ENCODE measurements at regions not wholly inside any gene's neighbourhood (a gene's known extent, or its start where the extent isn't known, plus 50 kb on each side); places are given as distances from the start of the nearest gene placed in this dataset.

- Histone ChIP-seq H3F3A (ENCODE audit: insufficient read depth, low read length, poor library complexity, severe bottlenecking) (no peaks in the 10 kb centered on the region), H2AFZ (ENCODE audit: low read depth, low read length) (no peak overlapping the region), H3K4me3 (ENCODE audit: low read length) (no peak overlapping the region), H3K27ac (ENCODE audit: low read length) (no peak overlapping the region), H3K79me2 (replicated peaks; ENCODE audit: insufficient read depth, low read length) (no peaks in the 10 kb centered on the region), H3K36me3 (ENCODE audit: insufficient read depth, low read length) (no peaks in the 10 kb centered on the region), H3K4me2 (ENCODE audit: low read length) (no peak overlapping the region), H3K27me3 (ENCODE audit: insufficient read depth, low read depth, low read length) (no peaks in the 10 kb centered on the region), H3K9me2 (ENCODE audit: insufficient read depth, low read length) (no peaks in the 10 kb centered on the region), H4K20me1 (ENCODE audit: insufficient read depth) (no peaks in the 10 kb centered on the region), H3K9ac (ENCODE audit: low read length) (no peak overlapping the region), H3K9me3 (ENCODE audit: low read length) (no peaks in the 10 kb centered on the region)
- TF ChIP-seq CTCF (IDR thresholded peaks at IDR 0.05; ENCODE audit: poor library complexity, severe bottlenecking) (no peak), MXI1 (conservative IDR thresholded peaks at IDR 0.05; ENCODE audit: poor library complexity, severe bottlenecking) (no peak), SMC3 (conservative IDR thresholded peaks at IDR 0.05; ENCODE audit: poor library complexity) (no peak), RAD21 (conservative IDR thresholded peaks at IDR 0.05) (no peak)
Observed at GRCh38 chr11:103585911-103586310, 450.5 kb upstream of the DDI1 start.

- no peaks in the 10 kb centered on the region for H4K20me1 ChIP-seq (ENCODE audit: insufficient read depth)
- H3K9ac ChIP-seq (ENCODE audit: low read length), result no peak overlapping the region
- no peak overlapping the region for H3K4me3 ChIP-seq (ENCODE audit: low read length)
- H3K4me2 ChIP-seq (ENCODE audit: low read length), result no peak overlapping the region
- no peaks in the 10 kb centered on the region for H3K9me3 ChIP-seq (ENCODE audit: low read length)
- H3K27ac ChIP-seq (ENCODE audit: low read length), result no peak overlapping the region
- no peaks in the 10 kb centered on the region for H3K36me3 ChIP-seq (ENCODE audit: insufficient read depth, low read length)
- no peak overlapping the region for H2AFZ ChIP-seq (ENCODE audit: low read depth, low read length)
- H3K27me3 ChIP-seq (ENCODE audit: insufficient read depth, low read depth, low read length), result no peaks in the 10 kb centered on the region
- H3K9me2 ChIP-seq (ENCODE audit: insufficient read depth, low read length), result no peaks in the 10 kb centered on the region
- no peaks in the 10 kb centered on the region for H3K79me2 ChIP-seq (replicated peaks; ENCODE audit: insufficient read depth, low read length)
- TF ChIP-seq SMC3 (conservative IDR thresholded peaks at IDR 0.05; ENCODE audit: poor library complexity), result no peak
- no peak for TF ChIP-seq CTCF (IDR thresholded peaks at IDR 0.05; ENCODE audit: poor library complexity, severe bottlenecking)
- TF ChIP-seq REST (IDR thresholded peaks at IDR 0.05; ENCODE audit: borderline replicate concordance), result no peak
- TF ChIP-seq POLR2AphosphoS5 (IDR thresholded peaks at IDR 0.05), result no peak
- TF ChIP-seq MXI1 (conservative IDR thresholded peaks at IDR 0.05; ENCODE audit: poor library complexity, severe bottlenecking), result no peak
- TF ChIP-seq EZH2 (IDR thresholded peaks at IDR 0.05; ENCODE audit: borderline replicate concordance, insufficient read depth, low read length, poor library complexity, severe bottlenecking), result no peak
- TF ChIP-seq EP300 (conservative IDR thresholded peaks at IDR 0.05; ENCODE audit: poor library complexity, severe bottlenecking), result no peak
- TF ChIP-seq RAD21 (conservative IDR thresholded peaks at IDR 0.05), result no peak
- no peak for TF ChIP-seq TAF1 (IDR thresholded peaks at IDR 0.05; ENCODE audit: low read depth)
- H3F3A ChIP-seq (ENCODE audit: insufficient read depth, low read length, poor library complexity, severe bottlenecking), result no peaks in the 10 kb centered on the region
Observed at GRCh38 chr11:103586756-103587155, 449.7 kb upstream of the DDI1 start.
